NCI-H2171 (cell line): ENCODE measurements at regions not wholly inside any gene's neighbourhood (a gene's known extent, or its start where the extent isn't known, plus 50 kb on each side); places are given as distances from the start of the nearest gene placed in this dataset.
A peak's percentile ranks its signal among the peaks of the same experiment; 100 is the strongest.

Experiments used
- DNase-seq: peaks from one replicate; lab custom pipeline; 2025; lab: John Stamatoyannopoulos, UW

DNA sequence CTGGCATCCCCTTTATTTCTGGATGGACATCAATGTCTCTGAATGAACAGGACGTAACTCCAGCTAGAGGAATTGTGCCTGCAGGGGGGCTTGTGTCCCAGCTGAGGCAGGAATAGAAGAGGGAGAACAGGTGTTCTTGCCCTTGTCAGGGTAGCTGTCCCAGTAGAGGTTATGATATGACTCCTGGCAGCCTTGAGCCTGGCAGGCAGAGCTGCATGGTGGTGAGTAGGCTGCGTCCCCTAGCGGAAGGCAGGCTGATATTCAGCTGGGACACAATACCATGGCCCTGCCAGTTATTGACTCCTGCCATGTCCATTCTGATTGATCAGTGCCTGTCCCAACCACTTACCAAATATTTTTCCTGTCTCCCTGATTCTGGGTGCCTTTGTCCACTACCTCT is 197.2 kb downstream of the RAP2A start:
- DNase-seq, result no peak

- no peak for DNase-seq
These were observed 205.3 kb downstream of the RAP2A start for GRCh38 chr13:97639236-97639635.

DNA sequence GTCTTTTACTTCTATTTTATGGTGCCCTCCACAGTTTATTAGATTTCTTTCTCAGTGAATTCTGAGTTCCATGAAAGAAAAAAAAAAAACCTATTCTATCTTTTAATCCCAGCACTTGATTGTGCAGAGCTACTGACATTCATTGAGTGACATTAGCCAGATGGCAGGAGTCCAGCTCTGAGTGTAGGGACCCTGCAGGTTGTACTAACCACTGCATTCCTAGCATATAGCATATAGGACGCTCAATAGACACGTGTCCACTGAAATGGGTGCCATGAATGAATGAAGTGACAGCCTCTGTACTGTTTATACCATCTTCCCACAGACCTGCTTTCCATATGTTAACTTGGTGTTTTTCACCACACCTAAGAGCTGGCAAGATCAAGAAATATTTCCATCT is 206.3 kb downstream of the RAP2A start:
- DNase-seq, result no peak

DNA sequence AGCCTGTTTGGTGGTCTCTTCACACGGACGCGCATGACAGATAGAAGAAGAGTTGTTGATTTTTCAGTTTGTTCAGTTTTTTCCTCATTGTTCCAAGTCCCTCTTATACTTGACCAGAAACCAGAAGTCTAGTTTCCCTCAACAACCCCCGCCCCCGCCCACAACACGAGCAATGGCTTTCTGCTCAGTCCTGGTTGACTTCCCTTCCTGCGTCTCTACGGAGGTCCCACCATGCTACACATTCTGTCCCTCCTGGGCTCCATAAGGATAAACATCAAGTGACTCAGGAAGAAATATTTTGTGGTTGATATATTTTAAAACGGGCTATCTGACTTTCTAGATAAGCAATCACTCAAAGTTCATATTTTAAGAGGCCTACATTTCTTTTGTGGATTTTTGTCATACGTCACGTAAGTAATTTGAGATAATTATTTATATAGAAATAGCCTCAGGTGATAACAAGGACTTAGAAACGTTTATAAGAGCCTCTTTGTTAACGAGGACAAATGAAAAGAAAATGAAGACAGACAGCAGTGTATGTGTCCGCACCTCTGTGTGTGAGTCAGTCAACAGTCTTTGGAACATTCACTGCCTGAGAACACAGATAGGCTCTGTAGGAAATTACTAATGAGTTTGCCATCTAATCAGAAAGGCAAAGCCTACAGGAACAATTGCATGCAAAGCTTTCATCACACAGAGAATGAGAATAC is 214.4 kb downstream of the RAP2A start:
- DNase-seq, result no peak

GRCh38 chr13:97648881-97649224 is 214.9 kb downstream of the RAP2A start:
- DNase-seq, result no peak

- no peak for DNase-seq
These were observed 219.6 kb downstream of the RAP2A start for GRCh38 chr13:97653443-97654140.

DNA sequence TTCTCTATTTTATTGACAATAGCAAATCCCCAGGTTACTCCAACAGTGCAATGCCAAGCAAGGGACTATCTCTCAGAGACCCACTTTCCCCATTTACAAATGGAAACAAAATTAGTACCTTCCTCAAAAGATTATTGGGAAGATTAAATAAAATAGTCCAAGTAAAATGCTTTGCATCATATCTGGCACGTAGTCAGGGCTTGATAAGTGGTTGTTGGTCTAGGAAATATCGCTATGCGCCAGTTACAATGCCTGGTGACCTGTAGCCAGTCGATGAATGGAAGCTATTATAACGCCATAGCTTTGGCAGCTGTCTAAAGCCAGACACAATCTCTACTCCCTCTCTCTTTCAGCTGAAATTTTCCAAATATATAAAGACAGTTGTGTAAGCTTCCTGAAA is 220.3 kb downstream of the RAP2A start:
- no peak for DNase-seq

DNA sequence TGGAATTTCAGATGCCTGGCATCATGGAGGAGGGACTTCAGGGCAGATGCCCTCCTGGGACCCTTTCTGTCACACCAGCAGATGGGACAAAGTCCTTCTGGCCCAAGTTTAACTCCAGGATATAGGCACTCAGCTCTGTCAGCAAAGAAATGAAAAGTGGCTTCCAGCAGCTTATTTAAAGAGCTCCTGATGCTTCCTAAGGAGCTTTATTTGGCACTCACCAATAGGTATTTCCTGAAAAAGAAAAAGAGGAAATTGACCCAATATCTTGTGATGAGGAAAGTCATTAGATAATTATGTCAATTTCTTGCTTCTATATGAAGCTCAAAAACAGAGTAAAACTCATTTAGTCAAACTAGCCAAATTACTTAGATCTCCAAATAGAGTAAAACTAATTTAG is 224.6 kb downstream of the RAP2A start:
- no peak for DNase-seq

GRCh38 chr13:97659602-97660001 is 225.6 kb downstream of the RAP2A start:
- no peak for DNase-seq

- DNase-seq, result no peak
These were observed 226.8 kb downstream of the RAP2A start for GRCh38 chr13:97660594-97661260.

- no peak for DNase-seq
These were observed 252.6 kb downstream of the RAP2A start for GRCh38 chr13:97686594-97686993.

DNA sequence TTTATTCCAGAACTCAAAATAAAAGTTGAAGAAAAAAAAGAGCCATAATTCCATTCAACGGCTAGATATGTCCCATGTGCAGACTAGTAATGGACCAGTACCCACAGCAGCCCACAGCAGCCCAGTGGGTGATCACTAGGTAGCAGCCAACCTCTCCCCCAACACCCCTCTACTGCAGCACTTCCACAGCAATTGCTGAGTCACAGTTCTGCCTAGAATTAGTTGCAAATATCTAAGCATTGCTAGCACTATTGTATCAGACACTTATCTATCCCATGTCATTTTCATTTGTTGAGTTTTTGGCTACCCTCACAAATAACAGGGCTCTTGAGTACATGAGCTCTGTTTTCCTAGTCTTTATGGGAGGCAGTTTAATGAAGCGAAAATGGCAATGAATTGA is 258.7 kb downstream of the RAP2A start:
- DNase-seq, result no peak

GRCh38 chr13:97695684-97696083 is 257.8 kb upstream of the IPO5 start:
- peak; percentile 10 for DNase-seq

DNA sequence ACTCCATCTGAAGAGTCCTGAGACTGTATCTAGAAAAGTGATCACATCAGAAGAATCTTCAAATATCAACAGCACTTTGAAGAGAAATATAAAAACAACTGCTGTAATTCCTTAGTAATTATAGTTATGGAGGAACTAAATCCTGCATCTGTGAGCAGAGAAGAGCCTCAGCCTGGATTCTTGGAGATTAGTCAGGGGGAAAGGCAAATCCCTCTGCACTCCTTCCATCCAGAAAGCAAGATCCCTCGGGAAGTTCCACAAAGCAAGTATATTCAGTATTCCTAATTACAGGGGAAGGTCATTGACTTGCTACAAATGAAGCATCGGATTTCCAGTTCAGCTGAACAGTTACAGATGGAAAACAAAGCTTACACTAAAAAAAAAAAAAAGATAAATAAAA is 256.6 kb upstream of the IPO5 start:
- peak; percentile 42 for DNase-seq

DNA sequence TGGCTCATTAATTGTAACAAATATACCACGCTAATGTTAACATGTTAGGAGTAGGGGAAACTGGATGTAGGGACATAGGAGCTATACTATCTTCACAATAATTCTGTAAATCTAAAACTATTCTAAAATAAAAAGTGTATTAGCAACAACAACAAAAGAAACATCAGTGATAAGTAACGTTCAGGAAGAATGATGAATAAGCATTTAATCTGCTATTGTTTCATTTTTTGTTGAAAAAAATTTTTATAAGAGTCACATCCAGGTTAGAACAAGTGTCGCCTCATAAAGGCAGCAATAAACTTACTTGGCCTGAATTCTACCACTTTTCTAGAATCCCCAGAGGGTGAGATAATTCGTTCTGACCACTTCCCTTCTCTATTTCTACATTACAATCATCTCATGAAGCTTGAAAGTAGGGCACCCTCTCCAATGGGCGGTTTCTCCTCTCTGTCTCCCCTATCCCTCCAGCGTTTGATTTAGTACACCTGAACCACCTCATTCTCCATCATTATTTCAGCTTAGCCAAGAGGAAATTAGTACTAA is 253.1 kb upstream of the IPO5 start:
- no peak for DNase-seq

DNA sequence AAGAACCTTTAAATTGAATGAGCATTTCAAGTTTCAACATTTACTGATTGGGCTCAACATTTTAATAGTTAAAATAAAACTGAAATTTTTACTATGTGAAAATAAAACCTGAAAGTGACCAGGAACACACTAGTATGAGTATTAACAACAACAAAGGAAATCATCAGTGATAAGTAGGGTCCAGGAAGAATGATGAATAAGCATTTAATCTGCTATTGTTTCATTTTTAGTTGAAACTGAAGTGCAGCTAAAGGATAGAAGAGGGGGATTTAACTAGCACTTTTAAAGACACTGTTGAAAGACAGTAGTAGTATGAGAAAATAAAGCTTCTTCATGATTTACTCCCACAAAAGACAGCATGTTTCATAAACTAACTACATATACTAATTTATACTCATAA is 250.9 kb upstream of the IPO5 start:
- DNase-seq, result no peak

DNA sequence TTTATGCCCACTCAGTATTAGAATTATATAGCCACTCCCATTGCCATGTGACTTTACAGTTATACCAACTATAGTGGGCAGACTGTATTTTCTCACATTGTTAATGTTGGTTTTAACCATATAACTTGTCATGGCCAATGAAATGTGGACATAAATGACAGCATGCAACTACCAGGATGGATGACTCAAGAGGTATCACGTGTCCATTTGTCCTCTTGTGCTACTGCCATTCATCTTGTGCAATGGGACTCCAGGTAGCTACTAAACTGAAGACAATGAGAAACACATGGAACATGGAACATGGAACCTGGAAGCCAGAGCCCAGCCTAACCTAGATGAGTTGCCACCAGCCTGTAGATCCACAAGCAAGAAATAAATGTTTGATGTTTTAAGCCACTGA is 242.7 kb upstream of the IPO5 start:
- DNase-seq, result no peak

GRCh38 chr13:97712770-97713169 is 240.7 kb upstream of the IPO5 start:
- DNase-seq, result no peak

DNA sequence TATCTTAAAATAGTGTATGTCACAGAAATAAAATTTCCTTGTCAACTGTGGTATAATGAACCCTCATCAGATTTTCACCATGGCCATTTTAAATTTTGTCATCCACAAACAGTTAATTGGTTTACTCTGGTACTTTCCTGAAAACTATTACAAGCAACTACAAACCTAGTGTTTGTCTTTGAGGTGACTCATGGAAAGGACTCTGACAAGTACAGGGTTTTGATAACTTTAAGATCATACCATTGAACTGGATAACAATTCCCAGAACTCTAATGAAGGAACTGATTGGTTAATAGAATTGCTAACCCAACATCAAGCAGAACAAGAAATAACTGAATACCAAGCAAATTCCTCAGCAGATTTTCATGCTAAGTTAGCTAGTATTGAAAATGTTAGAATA is 237.7 kb upstream of the IPO5 start:
- DNase-seq, result no peak

DNA sequence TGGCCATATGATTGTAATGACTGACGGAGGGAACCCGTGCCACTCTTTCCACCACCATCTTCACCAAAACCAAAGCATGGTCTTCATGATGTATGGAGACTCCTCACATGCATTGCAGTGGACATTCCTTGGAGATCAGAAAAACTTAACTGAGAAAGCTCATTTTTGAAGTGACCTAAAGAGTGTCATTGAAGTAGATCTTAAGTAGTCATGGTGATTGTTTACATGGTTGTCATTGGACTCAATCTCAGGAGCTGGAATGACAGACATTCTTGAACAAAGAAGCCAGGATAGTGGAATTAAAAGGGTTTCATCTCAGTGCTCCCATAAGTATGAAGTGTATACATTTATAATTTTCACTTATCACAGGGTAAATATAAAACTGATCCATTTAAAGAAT is 236.7 kb upstream of the IPO5 start:
- DNase-seq, result no peak

DNA sequence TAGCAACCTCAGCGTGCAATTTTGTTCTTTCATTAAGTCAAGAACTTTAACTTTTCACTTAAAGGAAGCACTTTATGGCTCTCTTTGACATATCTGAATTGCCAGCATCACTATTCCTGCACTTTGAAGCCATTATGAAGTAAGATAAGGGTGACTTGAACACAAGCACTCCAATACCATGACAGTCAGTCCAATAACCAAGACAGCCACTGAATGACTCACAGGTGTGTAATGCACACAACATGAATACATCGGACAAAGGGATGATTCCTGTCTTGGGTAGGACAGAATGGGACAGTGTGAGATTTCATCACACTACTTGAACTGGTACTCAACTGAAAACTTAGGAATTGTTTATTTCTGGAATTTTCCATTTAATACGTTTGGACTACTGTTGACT is 233.7 kb upstream of the IPO5 start:
- DNase-seq, result no peak

- no peak for DNase-seq
These were observed 232.6 kb upstream of the IPO5 start for GRCh38 chr13:97720896-97721295.

DNA sequence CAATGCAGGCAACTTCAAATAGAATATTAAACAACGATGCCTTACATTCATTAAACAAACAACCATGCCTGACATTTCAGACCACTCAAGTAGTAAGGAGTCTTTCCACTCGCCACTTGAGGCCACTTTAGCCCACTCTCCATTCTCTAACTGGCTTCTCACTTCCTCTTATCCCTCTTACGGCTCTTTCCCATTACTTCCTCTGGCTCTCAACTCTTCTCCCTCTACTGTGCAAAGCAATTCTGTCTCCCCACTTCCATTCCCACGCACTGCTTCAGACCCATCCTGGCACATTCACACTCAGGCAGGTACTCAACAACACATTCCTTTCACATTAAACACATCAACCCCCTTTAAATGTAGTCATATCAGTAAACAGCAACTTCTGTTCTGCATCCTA is 229.8 kb upstream of the IPO5 start:
- no peak for DNase-seq
